ENCODE measurements at regions not wholly inside any gene's neighbourhood (a gene's known extent, or its start where the extent isn't known, plus 50 kb on each side); places are given as distances from the start of the nearest gene placed in this dataset.

GRCh38 chr18:22355598-22355997 lies 62.1 kb downstream of the CTAGE1 start:
- Mint-ChIP-seq H3K27ac (peak overlapping the region in 2 of 3 experiments; percentile 73 to 76), H3K27me3 (ENCODE audit: low read depth) (peaks cover 48% of the 10 kb centered on the region), H3K4me3 (no peak overlapping the region), H3K4me1 (peaks cover 11% of the 10 kb centered on the region), H3K9me3 (no peaks in the 10 kb centered on the region), H3K36me3 (ENCODE audit: low read depth) (no peaks in the 10 kb centered on the region)
- TF ChIP-seq CTCF (IDR thresholded peaks at IDR 0.05; ENCODE audit: unreplicated experiment in 3 of 3), result no peak

GRCh38 chr18:22355069-22355468 lies 62.6 kb downstream of the CTAGE1 start:
- Mint-ChIP-seq H3K27me3 (ENCODE audit: low read depth) (peaks cover 51% of the 10 kb centered on the region), H3K4me3 (no peak overlapping the region), H3K9me3 (no peaks in the 10 kb centered on the region), H3K36me3 (ENCODE audit: low read depth) (no peaks in the 10 kb centered on the region), H3K4me1 (peaks cover 16% of the 10 kb centered on the region), H3K27ac (peak overlapping the region in 1 of 3 experiments; percentile 37)
- TF ChIP-seq CTCF (IDR thresholded peaks at IDR 0.05; ENCODE audit: unreplicated experiment in 3 of 3), result no peak

GRCh38 chr18:22349966-22350365 lies 67.7 kb downstream of the CTAGE1 start:
- TF ChIP-seq CTCF (IDR thresholded peaks at IDR 0.05; ENCODE audit: unreplicated experiment in 3 of 3), result no peak
- Mint-ChIP-seq H3K36me3 (ENCODE audit: low read depth) (no peaks in the 10 kb centered on the region), H3K4me1 (peaks cover 49% of the 10 kb centered on the region)

DNA sequence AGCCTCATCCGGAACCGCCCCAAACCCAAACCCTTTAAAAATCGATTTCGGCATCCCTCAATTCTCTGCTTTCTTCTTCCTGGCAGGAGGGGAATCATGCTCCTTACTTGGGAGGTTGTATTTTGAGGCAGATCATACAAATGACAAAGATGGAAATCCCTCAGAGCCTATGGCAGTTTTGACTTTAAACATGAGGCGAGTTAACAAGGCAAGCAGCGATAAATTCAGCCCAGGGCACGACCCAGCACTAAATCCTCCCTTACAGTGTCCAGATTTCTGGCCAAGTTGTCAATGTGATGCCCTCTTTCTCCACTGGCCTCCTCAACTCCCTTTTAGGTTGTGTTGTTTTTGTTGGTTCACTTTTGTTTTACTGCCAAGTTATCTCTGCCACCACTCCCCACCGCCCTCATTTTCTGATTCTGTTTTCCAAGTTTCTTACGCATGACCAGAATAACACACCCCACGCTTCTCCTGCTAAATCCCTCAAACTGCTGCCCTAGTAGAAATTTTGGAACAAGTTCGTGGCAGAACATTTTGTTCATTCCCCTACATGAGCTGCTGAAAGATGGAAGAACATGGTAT lies 68.3 kb downstream of the CTAGE1 start:
- Mint-ChIP-seq H3K9me3 (no peaks in the 10 kb centered on the region), H3K27ac (peak overlapping the region; percentile 91 to 97 (median 96)), H3K36me3 (ENCODE audit: low read depth) (no peaks in the 10 kb centered on the region), H3K4me3 (peak overlapping the region; percentile 88 to 89 (median 88)), H3K4me1 (peaks cover 49% of the 10 kb centered on the region), H3K27me3 (ENCODE audit: low read depth) (peaks cover 82% of the 10 kb centered on the region)
- no peak for TF ChIP-seq CTCF (IDR thresholded peaks at IDR 0.05; ENCODE audit: unreplicated experiment in 3 of 3)

More at GRCh38 chr18:22349966-22350365, 67.7 kb downstream of the CTAGE1 start:
- Mint-ChIP-seq H3K4me3 (peak overlapping the region; percentile 88 to 89 (median 88)), H3K27ac (peak overlapping the region; percentile 91 to 97 (median 96)), H3K9me3 (no peaks in the 10 kb centered on the region), H3K27me3 (ENCODE audit: low read depth) (peaks cover 84% of the 10 kb centered on the region)

DNA sequence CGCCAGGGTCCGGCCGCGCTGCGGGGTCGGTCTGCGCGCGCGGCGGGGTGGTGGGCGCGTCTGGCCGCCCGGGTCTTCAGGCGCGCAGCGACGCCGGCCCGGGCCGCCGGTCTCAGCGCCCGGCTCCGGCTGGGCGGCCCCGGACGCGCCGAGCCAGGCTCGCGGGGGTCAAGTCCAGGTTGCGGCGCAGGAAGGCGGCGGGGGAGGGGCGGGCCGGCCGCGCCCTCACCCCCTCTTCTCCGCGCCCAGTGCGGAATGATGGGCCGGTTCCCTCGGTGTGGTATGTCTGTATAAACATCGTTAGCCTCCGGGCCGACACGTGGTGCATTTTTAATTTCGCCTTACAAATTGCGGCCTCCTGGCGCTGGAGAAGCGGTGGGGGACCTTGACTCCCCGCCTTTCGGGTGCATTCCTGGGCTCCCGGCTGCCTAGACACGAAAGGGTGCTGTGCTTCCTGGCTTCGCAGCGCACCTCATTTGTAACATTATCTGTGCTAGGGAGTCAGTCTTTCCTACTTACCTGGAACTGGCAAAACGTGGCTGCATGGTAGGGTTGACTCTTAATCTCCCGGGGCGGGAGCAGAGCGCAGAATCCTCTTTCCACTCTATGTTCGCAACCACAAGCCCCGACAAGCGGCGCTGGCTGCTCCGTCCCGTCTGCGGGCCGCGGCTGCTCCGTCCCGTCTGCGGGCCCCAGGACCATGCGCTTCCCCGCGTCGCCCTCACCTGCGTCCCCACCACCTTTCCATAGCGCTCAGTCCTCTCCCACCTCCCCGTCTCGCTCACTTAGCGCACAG lies 69.0 kb downstream of the CTAGE1 start:
- H3K36me3 Mint-ChIP-seq (ENCODE audit: low read depth), result no peaks in the 10 kb centered on the region
- H3K27me3 Mint-ChIP-seq (ENCODE audit: low read depth), result peaks cover 80% of the 10 kb centered on the region
- peak overlapping the region; percentile 94 to 99 (median 96) for H3K27ac Mint-ChIP-seq
- H3K4me1 Mint-ChIP-seq, result peaks cover 49% of the 10 kb centered on the region
- H3K4me3 Mint-ChIP-seq, result peak overlapping the region; percentile 88 to 94 (median 93)
- TF ChIP-seq CTCF (IDR thresholded peaks at IDR 0.05; ENCODE audit: unreplicated experiment in 3 of 3), result no peak
- no peaks in the 10 kb centered on the region for H3K9me3 Mint-ChIP-seq
